Endothelial cell of umbilical vein (primary cell): ENCODE measurements at regions not wholly inside any gene's neighbourhood (a gene's known extent, or its start where the extent isn't known, plus 50 kb on each side); places are given as distances from the start of the nearest gene placed in this dataset.

Experiments used
- BruUV-seq: library from RNA; stranded (reverse); fragments of 400-500 nt; replicated peaks from 2 replicates; lab custom pipeline; 2021; lab: Mats Ljungman, UMichigan
- CTCF ChIA-PET: fragments of 300-600, 350-600 bp; sonication (Branson Sonifier 250); formaldehyde crosslinking; loops from one replicate; lab custom pipeline; 2021; ENCODE audit warnings: antibody characterized with exemption, inconsistent platforms; lab: Charles Lee
- POLR2A ChIA-PET: fragments of 300-600, 350-600 bp; sonication (Branson Sonifier 250); formaldehyde crosslinking; loops from one replicate; lab custom pipeline; 2021; ENCODE audit warnings: antibody characterized with exemption, inconsistent platforms; lab: Charles Lee
- DNase-seq: peaks from one replicate; pipeline ENCODE4 v3.0.0-alpha.2; 2011; ENCODE audit warnings: low read depth, low spot score
- FAIRE-seq: peaks from 2 replicates; lab custom pipeline; 2011; peaks lifted over from hg19 to GRCh38; lab: Jason Lieb, UNC
- H2AFZ ChIP-seq: 2 replicates; pipeline ENCODE4 v1.6.0; 2012; ENCODE audit warnings: low read depth, low read length, control low read depth, inconsistent platforms
- H3K27ac ChIP-seq: 2 replicates; pipeline ENCODE4 v1.5.1; 2011; ENCODE audit warnings: low read depth, mild to moderate bottlenecking, control low read depth, low read length, moderate library complexity; ENCODE audit not compliant: insufficient read depth
- H3K27me3 ChIP-seq, 2 experiments: 2 replicates each; pipeline versions ENCODE4 v1.6.0 to v1.6.1; 2011; ENCODE audit warnings: low read length in 2 of 2, mixed read lengths in 1 of 2; ENCODE audit not compliant: control insufficient read depth in 2 of 2, insufficient read depth in 2 of 2
- H3K36me3 ChIP-seq, 2 experiments: 2 replicates in 1 of 2; 3 replicates in 1 of 2; pipeline ENCODE4 v1.5.1; 2011; ENCODE audit warnings: low read length in 2 of 2, mild to moderate bottlenecking in 1 of 2, moderate library complexity in 1 of 2; ENCODE audit not compliant: control insufficient read depth in 2 of 2, insufficient read depth in 2 of 2; ENCODE audit errors: extremely low read depth in 1 of 2
- H3K4me1 ChIP-seq: 3 replicates; pipeline ENCODE4 v1.5.1; 2011; ENCODE audit warnings: mild to moderate bottlenecking, low read length; ENCODE audit not compliant: control insufficient read depth, insufficient read depth; ENCODE audit errors: extremely low read depth
- H3K4me2 ChIP-seq: 2 replicates; pipeline ENCODE4 v1.6.1; 2011; ENCODE audit warnings: low read length, control low read depth, mixed read lengths; ENCODE audit not compliant: insufficient read depth
- H3K4me3 ChIP-seq, 3 experiments: fragments of 200-600 bp in 1 of 3; sonication (generic), shearing (Covaris generic) in 1 of 3; replicated peaks in 1 of 3; 2 replicates each; pipeline ENCODE4 v1.5.1; 2011 to 2016; ENCODE audit warnings: control low read depth in 3 of 3, low read length in 3 of 3, mild to moderate bottlenecking in 2 of 3, inconsistent platforms in 1 of 3, low read depth in 1 of 3, moderate library complexity in 1 of 3; ENCODE audit not compliant: insufficient read depth in 1 of 3
- H3K79me2 ChIP-seq: 2 replicates; pipeline ENCODE4 v1.6.0; 2012; ENCODE audit warnings: low read length, inconsistent platforms; ENCODE audit not compliant: control insufficient read depth, insufficient read depth
- H3K9ac ChIP-seq: replicated peaks from 2 replicates; pipeline ENCODE3; 2011; ENCODE audit warnings: low read length, control low read depth; ENCODE audit not compliant: insufficient read depth; ENCODE audit errors: extremely low read depth
- H3K9me1 ChIP-seq: replicated peaks from 3 replicates; pipeline ENCODE4 v1.6.0; 2011; ENCODE audit warnings: mild to moderate bottlenecking, low read length; ENCODE audit not compliant: control insufficient read depth, insufficient read depth; ENCODE audit errors: extremely low read depth
- H3K9me3 ChIP-seq: replicated peaks from 2 replicates; pipeline ENCODE4 v1.5.1; 2012; ENCODE audit warnings: low read length, inconsistent platforms; ENCODE audit not compliant: control insufficient read depth, insufficient read depth
- H4K20me1 ChIP-seq: replicated peaks from 2 replicates; pipeline ENCODE3; 2011; ENCODE audit warnings: mild to moderate bottlenecking, low read length; ENCODE audit not compliant: control insufficient read depth, insufficient read depth; ENCODE audit errors: extremely low read depth
- CTCF ChIP-seq, 2 donors: IDR thresholded peaks; 1 replicate in 1 of 2; 2 replicates in 1 of 2; pipeline ENCODE4 v1.5.1; 2011; ENCODE audit warnings: low read length in 2 of 2, mild to moderate bottlenecking in 2 of 2, moderate library complexity in 2 of 2, control low read depth in 1 of 2, inconsistent platforms in 1 of 2, low read depth in 1 of 2; ENCODE audit not compliant: insufficient read depth in 1 of 2; ENCODE audit errors: extremely low read depth in 1 of 2
- EZH2 ChIP-seq: IDR thresholded peaks from 2 replicates; pipeline ENCODE4 v1.6.1; 2012; ENCODE audit warnings: borderline replicate concordance, low read depth, mild to moderate bottlenecking, moderate library complexity, low read length, inconsistent platforms; ENCODE audit not compliant: severe bottlenecking
- FOS ChIP-seq: IDR thresholded peaks from 2 replicates; pipeline ENCODE4 v1.6.1; 2011; ENCODE audit warnings: mild to moderate bottlenecking, low read length, moderate library complexity, borderline replicate concordance; ENCODE audit not compliant: insufficient read depth
- GATA2 ChIP-seq: IDR thresholded peaks from 2 replicates; pipeline ENCODE4 v1.7.0; 2011; ENCODE audit warnings: low read depth, mild to moderate bottlenecking, moderate library complexity, mixed read lengths, low read length; ENCODE audit not compliant: insufficient read length, insufficient read depth
- JUN ChIP-seq: IDR thresholded peaks from 2 replicates; pipeline ENCODE4 v1.6.1; 2011; ENCODE audit warnings: borderline replicate concordance, low read depth; ENCODE audit not compliant: insufficient read length, insufficient read depth
- MAX ChIP-seq: IDR thresholded peaks from 2 replicates; pipeline ENCODE4 v1.6.1; 2011; ENCODE audit not compliant: insufficient read depth, insufficient read length
- MYC ChIP-seq: IDR thresholded peaks from one replicate; pipeline ENCODE4 v1.6.1; 2011; ENCODE audit warnings: mild to moderate bottlenecking, low read depth, low read length
- POLR2A ChIP-seq: IDR thresholded peaks from 2 replicates; pipeline ENCODE4 v1.6.1; 2012; ENCODE audit warnings: low read depth, mild to moderate bottlenecking, control low read depth, low read length
- POLR2AphosphoS5 ChIP-seq: IDR thresholded peaks from 2 replicates; pipeline ENCODE4 v1.6.1; 2012; ENCODE audit warnings: low read depth, mild to moderate bottlenecking, control low read depth, low read length, moderate library complexity; ENCODE audit not compliant: insufficient read depth
- dilution Hi-C: fragments of 300-500 bp; cut with MboI; formaldehyde crosslinking; loops from one replicate; pipeline ENCODE4 v1.15.0; 2019; ENCODE audit warnings: low sequenced_read_pairs; ENCODE audit not compliant: extremely low pct_ligation_motif_present
- intact Hi-C: fragments of 100-400 bp; cut with micrococcal nuclease; formaldehyde crosslinking; loops from one replicate; pipeline ENCODE4 v1.10.0; 2022

- H2AFZ ChIP-seq, result no peak overlapping the region
- no peaks in the 10 kb centered on the region for H3K36me3 ChIP-seq
- no peak for TF ChIP-seq POLR2AphosphoS5
- no peak for TF ChIP-seq MYC
- no peak for TF ChIP-seq GATA2
- TF ChIP-seq POLR2A, result no peak
- no peak for TF ChIP-seq JUN
- no peak for TF ChIP-seq FOS
- no peak for TF ChIP-seq CTCF (IDR thresholded peaks at IDR 0.05; ENCODE audit: extremely low read depth in 1 of 2, insufficient read depth in 1 of 2, low read depth in 1 of 2, low read length in 2 of 2)
- TF ChIP-seq MAX, result no peak
- TF ChIP-seq EZH2, result no peak
- no peak for FAIRE-seq
- no peaks in the 10 kb centered on the region for H3K9me3 ChIP-seq
- no peak overlapping the region for H3K9ac ChIP-seq
- intact Hi-C loops (no loop called here), dilution Hi-C loops (no loop called here)
- no peaks in the 10 kb centered on the region for H3K4me1 ChIP-seq
- no peaks in the 10 kb centered on the region for H3K79me2 ChIP-seq
- no peaks in the 10 kb centered on the region for H3K9me1 ChIP-seq
- H4K20me1 ChIP-seq, result no peaks in the 10 kb centered on the region
- no peak for DNase-seq
- BruUV-seq, result no TSS peak
- no peaks in the 10 kb centered on the region for H3K27me3 ChIP-seq
- no peak overlapping the region for H3K4me3 ChIP-seq
- H3K27ac ChIP-seq, result no peak overlapping the region
- H3K4me2 ChIP-seq, result no peak overlapping the region
- ChIA-PET CTCF (no interaction called here), POLR2A (no interaction called here)
Measured at GRCh38 chr5:68883436-68883835, 210.4 kb upstream of the SLC30A5 start.
